DMS153 (cell line): ENCODE measurements at regions not wholly inside any gene's neighbourhood (a gene's known extent, or its start where the extent isn't known, plus 50 kb on each side); places are given as distances from the start of the nearest gene placed in this dataset.
"Not testable (repeated sequence)": the region's sequence is repeated elsewhere in the genome, so short reads cannot be mapped to it uniquely, and the experiment has no call there.

ENCODE experiments used
- DNase-seq: peaks from one replicate; lab custom pipeline; 2025; lab: John Stamatoyannopoulos, UW

DNA sequence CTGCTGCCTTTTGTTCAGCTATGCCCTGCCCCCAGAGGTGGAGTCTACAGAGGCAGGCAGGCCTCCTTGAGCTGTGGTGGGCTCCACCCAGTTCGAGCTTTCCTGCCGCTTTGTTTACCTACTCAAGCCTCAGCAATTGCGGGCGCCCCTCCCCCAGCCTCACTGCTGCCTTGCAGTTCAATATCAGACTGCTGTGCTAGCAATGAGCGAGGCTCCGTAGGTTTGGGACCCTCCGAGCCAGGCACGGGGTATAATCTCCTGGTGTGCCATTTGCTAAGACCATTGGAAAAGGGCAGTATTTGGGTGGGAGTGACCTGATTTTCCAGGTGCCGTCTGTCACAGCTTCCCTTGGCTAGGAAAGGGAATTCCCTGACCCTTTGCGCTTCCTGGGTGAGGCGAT, 51.9 kb downstream of the DIPK2A start:
- not testable (repeated sequence) for DNase-seq

DNA sequence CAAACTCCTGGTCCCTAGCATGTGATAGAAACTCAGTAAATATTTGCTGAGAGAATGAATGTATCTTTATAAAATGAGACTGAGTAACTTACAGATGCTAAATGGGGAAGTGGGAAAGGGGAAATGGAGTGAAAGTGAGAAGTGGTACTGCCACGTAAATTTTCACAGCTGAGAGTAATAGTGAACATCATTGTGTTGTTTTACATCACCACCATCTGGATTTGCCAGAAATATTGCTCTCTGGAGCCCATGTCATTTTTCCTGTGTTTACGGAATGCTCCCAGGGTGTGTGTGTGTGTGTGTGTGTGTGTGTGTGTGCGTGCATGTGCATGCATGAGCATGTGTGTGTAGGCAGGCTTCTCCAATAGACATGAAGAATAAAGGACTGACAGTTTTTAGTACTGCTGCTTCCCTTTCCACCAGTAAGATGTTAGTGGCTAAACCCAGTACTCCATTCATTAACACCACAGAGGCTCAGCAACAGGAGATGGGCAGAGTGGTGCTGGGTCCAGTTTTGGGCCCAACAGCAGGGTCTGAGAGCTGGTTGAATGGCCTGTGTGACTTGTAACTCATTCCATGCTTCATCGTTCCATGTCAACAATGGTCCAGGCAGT, 57.3 kb downstream of the DIPK2A start:
- no peak for DNase-seq

DNA sequence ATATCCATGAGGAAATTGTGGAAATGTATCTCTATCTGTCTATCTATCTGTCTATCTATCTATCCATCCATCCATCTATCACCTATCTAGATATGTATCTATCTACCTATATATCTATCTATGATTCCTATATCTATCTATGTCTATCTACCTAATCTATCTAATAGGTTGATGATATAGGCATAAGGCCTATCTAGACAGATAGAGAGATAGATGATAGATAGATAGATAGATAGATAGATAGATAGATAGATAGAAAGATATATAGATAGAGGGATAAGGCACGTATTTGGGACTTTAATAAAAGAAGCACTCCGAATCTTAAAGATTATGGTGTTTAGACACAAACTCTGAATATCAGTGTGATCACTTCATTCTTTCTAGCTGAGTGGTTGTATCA, 58.1 kb downstream of the DIPK2A start:
- no peak for DNase-seq

DNA sequence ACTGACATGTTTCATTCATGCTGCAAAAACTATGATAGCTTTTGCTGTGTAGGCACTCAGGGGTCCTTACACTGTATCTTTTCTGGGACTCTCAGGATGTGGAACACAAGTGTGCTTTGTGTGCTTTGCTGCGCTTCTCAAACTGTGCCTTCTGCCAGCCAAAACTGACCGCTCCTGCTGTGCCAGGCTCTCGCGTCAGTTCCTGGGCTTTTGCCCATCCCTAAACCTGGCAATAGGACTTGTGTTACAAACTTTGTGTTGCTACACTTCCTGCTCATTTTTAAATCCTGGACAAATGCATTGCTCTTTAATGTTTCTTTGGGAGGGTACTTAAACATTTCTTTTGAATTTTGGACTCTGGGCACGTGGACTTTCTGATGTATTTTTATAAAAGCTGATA, 60.3 kb downstream of the DIPK2A start:
- DNase-seq: no peak

DNA sequence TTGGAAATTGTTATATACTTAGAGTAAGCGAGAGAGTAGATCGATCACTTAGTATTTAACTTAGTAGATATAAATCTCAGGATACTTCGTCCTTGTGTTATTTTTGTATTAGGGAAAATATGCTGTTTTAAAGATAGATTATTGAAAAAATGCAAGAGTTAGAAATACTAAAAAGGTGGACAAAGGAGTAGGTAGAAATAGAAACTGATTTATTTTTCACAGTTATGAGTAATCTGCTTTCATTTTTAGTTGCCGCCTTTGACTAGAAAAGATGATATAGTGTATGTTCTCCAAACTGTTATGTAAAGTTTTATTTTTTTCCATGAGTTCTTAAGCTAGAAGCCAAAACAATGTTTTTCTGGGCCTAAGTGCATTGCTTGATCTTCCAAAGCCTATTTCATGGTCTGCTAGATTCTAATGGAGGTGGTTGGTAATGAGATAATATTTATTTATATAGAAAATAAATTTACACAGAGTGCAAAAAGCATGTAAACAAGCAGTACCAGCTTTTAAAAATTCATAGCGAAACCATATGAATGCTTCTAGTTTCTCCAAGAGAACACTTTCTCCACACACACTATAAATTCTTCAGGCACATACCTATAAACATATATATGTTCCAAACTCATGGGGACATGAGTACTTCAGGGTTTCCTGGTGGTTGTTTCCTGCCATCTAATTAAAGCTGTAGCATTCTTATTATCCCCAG, 61.1 kb downstream of the DIPK2A start:
- no peak for DNase-seq

DNA sequence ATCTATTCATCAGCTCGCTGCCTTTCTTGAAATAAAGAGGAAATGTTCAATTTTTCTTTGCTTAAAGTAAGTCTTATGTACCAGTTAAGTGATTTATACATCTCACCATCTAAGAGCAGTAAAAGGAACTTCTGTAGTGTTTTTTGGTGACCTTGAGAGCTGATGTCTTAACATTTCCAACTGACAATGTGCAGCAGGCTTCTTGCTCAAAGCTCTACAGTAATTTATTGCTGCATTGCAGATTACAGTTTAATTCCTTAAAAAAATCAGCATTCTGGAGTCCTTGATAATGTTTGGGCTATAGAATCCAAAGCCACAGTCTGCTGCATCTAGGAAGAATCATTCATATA, 61.6 kb downstream of the DIPK2A start:
- no peak for DNase-seq

DNA sequence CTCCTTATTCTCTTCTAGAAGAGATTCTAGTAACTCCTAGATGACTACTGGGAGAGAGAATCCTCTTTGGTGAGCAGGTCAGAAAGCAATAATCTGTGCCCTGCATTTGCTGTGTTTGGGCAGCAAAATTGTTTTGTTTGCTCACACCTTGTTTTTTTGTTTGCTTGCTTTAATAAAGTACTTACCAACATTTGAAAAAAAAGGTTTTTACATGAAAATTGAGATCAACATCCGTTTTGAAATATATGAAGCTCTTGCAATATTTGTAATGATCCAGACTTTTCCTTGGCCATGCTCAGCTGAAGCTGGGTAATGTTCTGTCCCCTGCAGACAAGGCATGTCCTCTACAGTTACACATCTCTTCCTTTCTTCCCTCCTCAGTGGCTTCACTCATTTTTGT, 62.2 kb downstream of the DIPK2A start:
- DNase-seq: no peak

DNA sequence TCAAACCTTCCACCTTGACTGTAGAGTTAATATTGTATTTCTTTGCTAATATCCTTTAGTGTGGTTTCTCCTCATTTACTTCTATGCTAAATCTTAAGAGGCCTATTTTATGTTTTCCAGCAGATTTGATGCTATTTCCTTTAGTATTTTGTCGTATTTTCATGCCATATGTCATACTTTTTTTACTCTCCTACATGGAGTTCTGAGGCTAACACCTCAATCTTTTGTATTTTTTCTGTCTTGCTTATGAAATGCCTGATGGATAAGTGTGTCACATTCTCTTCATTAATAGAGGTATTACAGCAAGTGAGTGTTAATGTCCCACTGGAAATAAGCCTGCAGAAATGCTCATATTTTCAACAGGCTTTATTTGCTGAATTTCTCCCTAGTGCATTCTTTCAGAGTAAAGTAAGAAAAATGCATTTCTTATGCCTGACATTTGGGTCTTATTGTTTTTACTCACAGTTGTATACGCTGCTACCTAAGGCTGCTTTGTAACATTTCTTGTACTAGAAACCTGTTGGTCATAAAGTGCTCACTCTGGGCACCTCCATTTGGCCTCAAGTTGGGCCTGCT, 63.2 kb downstream of the DIPK2A start:
- DNase-seq: no peak

DNA sequence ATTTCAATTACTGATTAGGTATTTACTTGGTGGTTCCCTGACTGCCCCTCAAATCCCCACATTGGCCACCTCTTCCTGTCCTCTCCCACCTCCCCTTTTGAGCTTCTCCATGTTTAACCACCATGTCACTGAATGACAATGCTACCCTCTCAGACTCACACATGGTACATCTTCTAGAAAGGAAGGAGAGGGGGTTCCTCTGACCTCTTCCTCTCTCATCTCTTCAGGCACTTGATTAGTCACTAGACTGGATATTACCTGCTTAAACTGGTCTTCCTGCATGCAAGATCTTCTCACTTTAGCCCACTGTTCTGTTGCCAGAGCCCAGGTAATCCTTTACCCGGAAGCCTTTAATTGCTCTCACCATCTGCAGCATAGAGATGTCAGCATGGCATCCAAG, 64.9 kb downstream of the DIPK2A start:
- no peak for DNase-seq

DNA sequence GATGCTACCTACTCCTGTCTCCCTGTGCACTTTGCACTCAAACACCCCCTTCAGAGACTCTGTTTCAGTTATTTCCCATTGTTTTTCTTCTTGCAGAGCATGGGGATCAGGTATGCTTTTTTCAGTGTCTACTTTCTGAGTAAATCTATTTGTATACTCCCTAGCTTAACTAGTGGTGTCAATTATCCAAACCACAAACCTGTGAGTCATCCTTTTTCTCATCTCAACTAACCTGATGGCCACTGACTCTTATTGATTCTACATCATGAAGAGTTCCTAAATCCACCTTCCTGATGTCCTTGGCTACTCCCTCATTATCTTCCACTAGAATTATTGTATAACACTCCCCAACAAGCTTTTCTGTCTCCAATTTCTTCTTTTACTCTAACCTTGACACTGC, 68.0 kb downstream of the DIPK2A start:
- DNase-seq: no peak

DNA sequence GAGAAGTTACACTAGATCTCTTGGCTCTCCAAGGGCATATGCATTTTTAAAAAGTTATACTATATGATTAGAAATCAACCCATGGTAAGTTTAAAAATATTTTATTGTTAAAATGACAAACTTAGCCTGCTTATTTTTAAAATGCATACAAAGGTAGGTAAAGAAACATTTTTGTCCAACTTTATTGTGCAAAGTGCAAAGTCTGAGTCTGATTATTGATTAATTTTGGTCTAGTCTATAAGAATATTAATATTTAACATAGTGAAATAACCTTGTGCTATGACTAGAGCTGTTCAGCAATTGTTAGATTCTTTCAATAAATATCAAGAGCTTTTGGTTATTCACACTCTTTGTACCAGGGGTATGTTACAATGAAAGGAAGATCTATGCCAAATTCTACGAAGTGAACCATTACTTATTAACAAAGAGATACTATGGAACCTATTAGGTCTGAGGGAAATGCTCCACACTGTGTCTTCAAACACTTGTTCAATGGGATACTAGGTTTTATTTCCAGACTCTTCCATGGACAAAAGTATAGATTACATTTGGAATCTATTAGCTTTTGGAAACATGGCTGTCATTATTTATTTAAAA, 70.4 kb downstream of the DIPK2A start:
- no peak for DNase-seq

DNA sequence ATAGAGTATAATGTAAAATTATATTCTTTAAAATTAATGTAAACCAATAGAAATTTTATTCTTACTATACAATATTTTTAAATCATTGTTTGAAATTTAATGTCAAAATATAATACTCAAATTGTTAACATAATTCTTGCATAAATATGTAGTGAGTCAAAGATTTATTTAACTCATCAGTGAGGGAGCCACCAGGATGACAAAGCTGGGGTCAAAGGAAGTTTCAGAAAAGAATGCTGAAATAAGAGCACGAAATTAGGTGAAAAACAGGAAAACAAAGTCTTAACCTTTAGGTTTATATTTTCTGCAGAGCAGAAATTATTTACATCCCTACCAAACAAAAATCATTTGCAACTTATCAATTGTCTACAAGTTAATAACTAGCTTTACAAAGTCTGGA, 74.1 kb downstream of the DIPK2A start:
- no peak for DNase-seq

DNA sequence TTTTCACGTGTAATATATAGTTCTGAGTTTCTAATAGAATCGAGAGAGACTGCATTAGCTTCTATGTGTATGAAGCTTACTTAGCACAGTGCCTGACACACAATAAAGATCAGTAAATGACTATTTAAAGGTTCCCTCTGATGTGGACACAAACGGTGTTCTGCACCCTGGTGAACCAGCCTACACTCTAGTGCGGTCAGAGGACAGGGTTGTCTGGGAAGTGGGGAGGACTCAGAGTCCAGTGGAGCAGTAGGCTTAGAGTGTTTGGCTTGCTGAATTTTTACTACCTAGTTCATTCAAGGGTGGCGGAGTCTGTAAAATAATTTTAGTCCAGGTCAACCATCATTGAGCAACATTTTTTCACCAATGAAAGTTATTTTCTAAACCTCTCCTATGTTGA, 77.8 kb downstream of the DIPK2A start:
- no peak for DNase-seq

DNA sequence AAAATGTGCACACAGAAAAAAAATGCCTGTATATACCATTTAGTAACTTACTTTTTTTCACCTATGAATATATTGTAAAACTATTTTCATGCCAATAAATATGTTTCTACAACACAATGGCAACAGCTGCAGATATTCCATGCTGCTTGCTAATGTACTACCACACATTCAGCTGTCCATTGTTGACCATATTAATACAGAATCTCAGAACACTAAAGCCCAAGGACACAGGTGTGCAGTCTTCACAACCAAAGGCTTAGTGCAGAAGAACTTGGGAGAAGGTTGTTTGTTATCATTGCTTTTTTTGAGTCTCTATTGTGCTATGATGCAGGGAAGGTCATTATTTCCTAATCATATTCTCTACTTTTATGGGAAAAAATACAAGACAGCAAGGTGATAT, 79.6 kb downstream of the DIPK2A start:
- DNase-seq: no peak

DNA sequence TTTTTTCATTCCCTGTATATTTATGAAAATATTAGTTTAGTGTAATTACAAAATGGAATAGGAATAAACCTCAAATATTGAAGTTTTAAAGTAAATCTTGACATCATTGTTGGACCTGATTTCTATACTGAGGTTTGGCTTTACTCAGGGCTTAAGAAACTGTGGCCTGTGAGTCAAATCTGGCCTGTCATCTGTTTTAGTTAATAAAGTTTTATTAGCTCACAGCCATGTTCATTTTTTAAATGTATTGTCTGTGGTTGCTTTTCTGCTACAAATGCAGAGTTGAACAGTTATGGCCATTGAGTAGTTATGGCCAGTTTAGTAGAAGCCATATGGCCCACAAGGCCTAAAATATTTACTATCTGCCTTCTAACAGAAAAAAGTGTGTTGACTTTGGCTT, 80.7 kb downstream of the DIPK2A start:
- no peak for DNase-seq

DNA sequence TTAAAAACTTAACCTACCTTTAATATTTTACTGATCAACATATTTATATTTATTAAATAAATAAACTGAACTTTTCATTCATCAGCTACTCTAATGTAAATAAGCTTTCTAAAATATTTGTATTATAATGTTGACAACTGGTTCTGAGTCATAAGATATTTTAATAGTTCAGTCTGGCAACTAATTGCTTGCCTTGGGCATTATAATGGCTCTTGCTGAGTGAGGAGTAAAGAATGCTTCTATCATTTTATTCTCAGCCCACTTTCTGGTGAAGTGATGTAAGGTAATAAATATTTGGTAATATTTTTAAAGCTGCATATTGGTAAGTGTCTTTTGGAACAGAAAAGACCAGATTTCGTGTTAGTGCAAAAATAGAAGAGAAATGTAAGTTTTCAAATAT, 81.5 kb downstream of the DIPK2A start:
- no peak for DNase-seq

DNA sequence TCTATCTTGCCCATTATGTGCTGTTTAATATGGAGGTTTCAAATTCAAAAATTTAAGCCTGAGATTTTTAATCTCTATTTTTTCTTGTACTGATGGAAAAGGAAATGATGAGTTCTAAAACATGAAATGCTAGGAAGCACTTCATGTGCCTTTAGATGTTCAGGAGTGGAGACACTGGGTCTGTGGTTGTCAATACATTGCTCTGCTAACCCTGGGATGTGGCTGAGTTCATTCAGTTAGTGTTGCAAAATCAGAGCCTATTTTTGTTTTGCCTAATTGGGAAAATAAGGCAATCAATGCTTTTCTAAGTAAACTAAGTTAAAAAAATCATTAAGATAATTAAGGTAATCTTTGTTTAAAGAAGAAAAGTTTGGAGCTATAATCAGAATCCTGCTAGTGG, 83.1 kb downstream of the DIPK2A start:
- DNase-seq: no peak

DNA sequence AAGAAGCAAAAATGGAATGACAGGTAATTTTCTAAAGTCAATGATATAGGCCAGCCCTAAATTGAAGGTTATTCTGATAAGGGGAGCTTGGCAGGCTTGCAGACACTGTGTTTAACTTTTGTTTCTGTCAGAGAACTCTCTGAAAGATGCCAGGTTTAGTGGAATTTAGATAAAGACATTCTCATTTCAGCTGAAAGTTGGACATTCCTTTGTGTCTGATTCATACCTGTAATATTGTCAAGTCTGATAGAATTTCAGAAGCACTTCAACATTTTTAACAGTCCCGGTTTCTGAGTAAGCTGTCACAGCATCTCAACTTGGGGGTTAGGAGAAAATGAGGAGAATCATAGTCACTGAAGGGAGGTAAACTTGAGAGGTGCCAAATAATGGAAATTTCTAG, 84.0 kb downstream of the DIPK2A start:
- no peak for DNase-seq

DNA sequence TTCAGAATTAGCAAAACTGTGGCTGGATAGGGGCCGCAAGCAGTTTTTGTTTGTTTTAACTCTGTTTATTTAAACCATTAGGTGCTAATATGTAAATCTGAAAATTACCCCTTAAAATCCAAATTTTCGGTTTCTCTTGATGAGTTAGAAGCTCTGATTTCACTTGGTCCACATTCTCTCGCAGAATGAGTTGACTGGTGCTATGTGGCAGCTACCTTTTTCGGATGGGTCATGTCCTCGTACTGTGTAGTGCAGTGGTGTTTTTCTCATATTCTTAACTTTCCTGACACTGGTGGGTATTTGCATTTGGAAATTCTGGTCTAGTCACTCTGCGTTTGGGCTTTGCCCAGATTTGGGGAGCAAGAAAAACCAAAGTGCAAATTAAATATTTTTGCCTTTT, 87.1 kb downstream of the DIPK2A start:
- no peak for DNase-seq

DNA sequence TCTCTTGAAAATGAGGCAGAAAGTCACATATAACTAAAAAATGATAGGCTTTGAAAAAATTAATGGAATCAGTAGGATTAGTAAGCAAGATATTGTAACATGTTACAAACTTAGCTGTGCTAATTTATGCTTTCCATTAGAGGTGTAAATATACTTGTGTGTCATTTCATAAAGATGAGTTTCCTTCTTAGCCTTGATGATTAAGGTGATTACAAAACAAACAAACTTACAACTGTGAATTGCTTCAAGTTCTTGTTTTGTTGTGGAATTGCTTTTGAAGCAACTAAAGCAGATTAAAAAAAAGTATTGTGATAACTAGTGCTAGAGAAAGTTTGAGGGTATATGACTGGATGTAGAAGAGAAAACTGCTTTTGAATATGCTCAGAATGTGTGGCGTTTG, 87.9 kb downstream of the DIPK2A start:
- DNase-seq: no peak

DNA sequence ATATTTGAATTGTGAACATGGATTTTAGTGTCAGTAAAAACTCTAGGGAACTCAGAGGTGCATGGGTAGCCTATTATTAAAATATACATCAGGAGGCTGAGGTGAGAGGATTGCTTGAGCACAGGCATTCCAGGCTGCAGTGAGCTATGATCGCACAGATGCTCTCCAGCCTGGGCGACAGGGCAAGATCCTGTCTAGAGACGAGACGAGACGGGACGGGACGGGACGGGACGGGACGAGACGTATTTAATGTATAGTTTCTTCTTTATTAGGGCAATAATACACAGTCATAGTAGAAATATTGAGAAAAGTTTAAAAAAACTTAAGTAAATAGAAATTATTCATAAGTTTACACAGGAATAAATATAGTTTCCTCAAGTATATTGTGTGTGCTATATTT, 89.3 kb downstream of the DIPK2A start:
- DNase-seq: no peak

DNA sequence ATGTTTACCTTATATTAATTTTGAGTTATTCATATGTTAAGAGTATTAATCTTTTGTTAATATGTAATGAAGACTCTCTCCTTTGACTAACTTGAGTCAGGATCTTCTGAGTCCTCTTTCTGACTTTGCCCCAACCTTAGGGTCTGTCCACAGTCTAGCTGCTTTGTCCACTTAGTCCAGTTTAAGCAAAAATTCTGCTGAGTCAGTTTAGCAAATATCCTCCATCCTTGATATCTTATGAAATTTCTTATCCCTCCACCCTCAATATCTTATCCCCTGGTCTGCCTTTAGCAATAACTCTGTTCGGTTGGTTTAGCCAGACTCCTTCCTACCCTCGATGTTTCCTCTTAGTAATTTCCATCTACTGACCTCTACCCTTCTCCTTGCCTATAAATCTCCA, 91.7 kb downstream of the DIPK2A start:
- DNase-seq: no peak

DNA sequence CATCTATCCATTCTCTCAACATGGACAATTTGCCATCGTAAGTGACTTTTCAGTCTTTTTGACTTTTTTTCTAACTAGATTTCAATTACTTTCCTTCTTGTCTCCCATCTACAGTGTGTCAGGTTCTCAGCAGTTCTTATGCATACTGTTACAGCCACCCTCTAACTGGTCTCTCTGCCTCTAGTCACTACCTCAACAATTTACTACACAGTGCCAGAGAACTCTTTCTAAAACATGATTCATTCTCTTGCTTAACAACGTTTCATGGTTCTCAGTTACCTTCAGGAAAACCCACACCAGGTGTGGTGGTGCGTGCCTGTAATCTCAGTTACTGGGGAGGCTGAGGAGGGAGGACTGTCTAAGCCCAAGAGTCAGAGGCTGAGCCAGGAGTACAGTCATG, 95.4 kb downstream of the DIPK2A start:
- no peak for DNase-seq

DNA sequence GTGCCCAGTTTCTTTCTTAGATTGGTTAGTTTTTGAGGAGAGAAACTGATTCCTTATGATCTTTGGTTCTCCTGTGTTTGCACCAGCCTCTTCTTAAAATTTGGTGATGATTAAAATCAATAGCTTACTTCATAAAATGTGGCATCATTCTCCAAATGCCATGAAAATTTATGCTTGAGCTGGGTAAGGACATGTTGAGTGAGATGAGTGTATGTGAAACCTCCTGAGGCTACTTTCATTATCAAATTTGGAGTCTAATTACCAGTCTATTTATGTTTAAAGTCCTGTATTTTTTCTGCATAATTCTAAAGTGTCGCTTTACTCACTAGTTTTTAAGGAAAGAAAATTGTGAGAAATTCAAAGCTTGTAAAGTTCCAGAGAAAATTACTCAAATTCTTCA, 102.1 kb downstream of the DIPK2A start:
- no peak for DNase-seq
